Keratinocyte (primary cell): ENCODE measurements at regions not wholly inside any gene's neighbourhood (a gene's known extent, or its start where the extent isn't known, plus 50 kb on each side); places are given as distances from the start of the nearest gene placed in this dataset.

Experiments used
- DNase-seq: peaks from one replicate; pipeline ENCODE4 v3.0.0-alpha.2; 2011; ENCODE audit warnings: low read depth, missing footprints, low spot score
- FAIRE-seq: peaks from 2 replicates; lab custom pipeline; 2011; peaks lifted over from hg19 to GRCh38; lab: Jason Lieb, UNC
- H2AFZ ChIP-seq: 2 replicates; pipeline ENCODE4 v1.6.0; 2012; ENCODE audit warnings: low read length, control low read depth, inconsistent platforms; ENCODE audit not compliant: control insufficient read depth
- H3K27ac ChIP-seq: 2 replicates; pipeline ENCODE4 v1.5.1; 2011; ENCODE audit warnings: low read length; ENCODE audit not compliant: control insufficient read depth, insufficient read depth
- H3K27me3 ChIP-seq: 3 replicates; pipeline ENCODE4 v1.6.0; 2011; ENCODE audit warnings: low read length; ENCODE audit not compliant: control insufficient read depth, insufficient read depth; ENCODE audit errors: extremely low read depth
- H3K36me3 ChIP-seq, 2 experiments: 2 replicates in 1 of 2; 3 replicates in 1 of 2; pipeline ENCODE4 v1.5.1; 2011; ENCODE audit warnings: low read length in 2 of 2, mild to moderate bottlenecking in 1 of 2; ENCODE audit not compliant: control insufficient read depth in 2 of 2, insufficient read depth in 2 of 2; ENCODE audit errors: extremely low read depth in 1 of 2
- H3K4me1 ChIP-seq: 3 replicates; pipeline ENCODE4 v1.5.1; 2011; ENCODE audit warnings: low read length; ENCODE audit not compliant: control insufficient read depth, insufficient read depth; ENCODE audit errors: extremely low read depth
- H3K4me2 ChIP-seq: 3 replicates; pipeline ENCODE4 v1.6.0; 2011; ENCODE audit warnings: low read depth, low read length; ENCODE audit not compliant: control insufficient read depth, insufficient read depth; ENCODE audit errors: extremely low read depth
- H3K4me3 ChIP-seq, 3 experiments: fragments of 200-600 bp in 1 of 3; sonication (generic) in 1 of 3; 2 replicates in 2 of 3; 3 replicates in 1 of 3; pipeline ENCODE4 v1.5.1; 2011 to 2016; ENCODE audit warnings: low read length in 3 of 3, mild to moderate bottlenecking in 3 of 3, control low read depth in 2 of 3, inconsistent platforms in 1 of 3, low read depth in 1 of 3, mixed read lengths in 1 of 3, mixed run types in 1 of 3, moderate library complexity in 1 of 3; ENCODE audit not compliant: control insufficient read depth in 2 of 3, insufficient read depth in 2 of 3; ENCODE audit errors: extremely low read depth in 1 of 3
- H3K79me2 ChIP-seq: 2 replicates; pipeline ENCODE4 v1.6.0; 2012; ENCODE audit warnings: low read length; ENCODE audit not compliant: control insufficient read depth, insufficient read depth
- H3K9ac ChIP-seq: 3 replicates; pipeline ENCODE4 v1.6.0; 2011; ENCODE audit warnings: low read length; ENCODE audit not compliant: control insufficient read depth, insufficient read depth; ENCODE audit errors: extremely low read depth
- H3K9me1 ChIP-seq: 3 replicates; pipeline ENCODE4 v1.6.0; 2011; ENCODE audit warnings: low read length; ENCODE audit not compliant: control insufficient read depth, insufficient read depth; ENCODE audit errors: extremely low read depth
- H3K9me3 ChIP-seq: 2 replicates; pipeline ENCODE4 v1.5.1; 2012; ENCODE audit warnings: low read depth, low read length; ENCODE audit not compliant: control insufficient read depth
- H4K20me1 ChIP-seq: 3 replicates; pipeline ENCODE4 v1.6.0; 2011; ENCODE audit warnings: low read length; ENCODE audit not compliant: control insufficient read depth, insufficient read depth; ENCODE audit errors: extremely low read depth
- EZH2 ChIP-seq: IDR thresholded peaks from one replicate; pipeline ENCODE4 v1.6.1; 2012; ENCODE audit warnings: inconsistent platforms, mild to moderate bottlenecking, low read length, moderate library complexity
- dilution Hi-C: fragments of 300-500 bp; cut with MboI; formaldehyde crosslinking; loops from one replicate; pipeline ENCODE4 v1.7.0; 2020; ENCODE audit warnings: low sequenced_read_pairs; ENCODE audit not compliant: extremely low pct_ligation_motif_present
- TF ChIP-seq, protein P1 (sequence below), 3 experiments: IDR thresholded peaks in 1 of 3; conservative IDR thresholded peaks in 1 of 3; optimal IDR thresholded peaks in 1 of 3; 2 replicates in 2 of 3; 3 replicates in 1 of 3; pipeline versions ENCODE3 to v1.5.1; 2011; ENCODE audit warnings: low read length in 3 of 3, mild to moderate bottlenecking in 3 of 3, moderate library complexity in 2 of 3, control low read depth in 1 of 3, inconsistent platforms in 1 of 3; ENCODE audit not compliant: insufficient read depth in 2 of 3; ENCODE audit errors: extremely low read depth in 1 of 3

DNA sequence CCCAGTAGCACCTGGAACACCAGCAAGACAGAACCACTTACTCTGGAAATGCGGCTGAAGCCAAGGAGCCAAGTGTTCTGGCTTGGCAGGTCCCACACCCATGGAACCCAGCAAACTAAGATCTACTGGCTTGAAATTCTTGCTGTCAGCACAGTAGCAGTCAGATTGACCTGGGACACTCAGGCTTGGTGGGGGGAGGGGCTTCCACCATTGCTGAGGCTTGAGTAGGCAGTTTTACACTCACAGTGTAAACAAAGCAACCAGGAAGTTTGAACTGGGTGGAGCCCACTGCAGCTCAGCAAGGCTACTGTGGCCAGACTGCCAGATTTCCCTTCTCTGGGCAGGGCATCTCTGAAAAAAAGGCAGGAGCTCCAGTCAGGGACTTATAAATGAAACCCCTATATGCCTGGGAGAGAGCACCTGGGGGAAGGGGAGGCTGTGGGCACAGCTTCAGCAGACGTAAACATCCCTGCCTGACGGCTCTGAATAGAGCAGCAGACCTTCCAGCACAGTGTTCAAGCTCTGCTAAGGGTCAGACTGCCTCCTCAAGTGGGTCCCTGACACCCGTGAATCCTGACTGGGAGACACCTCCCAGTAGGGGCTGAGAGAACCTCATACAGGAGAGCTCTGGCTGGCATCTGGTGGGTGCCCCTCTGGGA is 121.2 kb downstream of the MTERF1 start:
- Histone ChIP-seq H4K20me1 (no peaks in the 10 kb centered on the region), H3K27ac (no peak overlapping the region), H3K79me2 (no peaks in the 10 kb centered on the region), H3K9me1 (no peaks in the 10 kb centered on the region), H3K36me3 (no peaks in the 10 kb centered on the region), H3K9ac (no peak overlapping the region), H2AFZ (peak overlapping the region; percentile 71), H3K4me3 (no peak overlapping the region), H3K9me3 (no peaks in the 10 kb centered on the region), H3K4me2 (no peak overlapping the region), H3K27me3 (no peaks in the 10 kb centered on the region), H3K4me1 (no peaks in the 10 kb centered on the region)
- TF ChIP-seq EZH2, result no peak
- TF ChIP-seq, protein P1, sequence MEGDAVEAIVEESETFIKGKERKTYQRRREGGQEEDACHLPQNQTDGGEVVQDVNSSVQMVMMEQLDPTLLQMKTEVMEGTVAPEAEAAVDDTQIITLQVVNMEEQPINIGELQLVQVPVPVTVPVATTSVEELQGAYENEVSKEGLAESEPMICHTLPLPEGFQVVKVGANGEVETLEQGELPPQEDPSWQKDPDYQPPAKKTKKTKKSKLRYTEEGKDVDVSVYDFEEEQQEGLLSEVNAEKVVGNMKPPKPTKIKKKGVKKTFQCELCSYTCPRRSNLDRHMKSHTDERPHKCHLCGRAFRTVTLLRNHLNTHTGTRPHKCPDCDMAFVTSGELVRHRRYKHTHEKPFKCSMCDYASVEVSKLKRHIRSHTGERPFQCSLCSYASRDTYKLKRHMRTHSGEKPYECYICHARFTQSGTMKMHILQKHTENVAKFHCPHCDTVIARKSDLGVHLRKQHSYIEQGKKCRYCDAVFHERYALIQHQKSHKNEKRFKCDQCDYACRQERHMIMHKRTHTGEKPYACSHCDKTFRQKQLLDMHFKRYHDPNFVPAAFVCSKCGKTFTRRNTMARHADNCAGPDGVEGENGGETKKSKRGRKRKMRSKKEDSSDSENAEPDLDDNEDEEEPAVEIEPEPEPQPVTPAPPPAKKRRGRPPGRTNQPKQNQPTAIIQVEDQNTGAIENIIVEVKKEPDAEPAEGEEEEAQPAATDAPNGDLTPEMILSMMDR (optimal IDR thresholded peaks at IDR 0.05 in 1 of 3, IDR thresholded peaks at IDR 0.05 in 1 of 3, conservative IDR thresholded peaks at IDR 0.05 in 1 of 3; ENCODE audit: extremely low read depth in 1 of 3, insufficient read depth in 2 of 3, low read length in 3 of 3), result no peak
- dilution Hi-C loops, result no loop called here
- DNase-seq, result no peak
- FAIRE-seq, result no peak

DNA sequence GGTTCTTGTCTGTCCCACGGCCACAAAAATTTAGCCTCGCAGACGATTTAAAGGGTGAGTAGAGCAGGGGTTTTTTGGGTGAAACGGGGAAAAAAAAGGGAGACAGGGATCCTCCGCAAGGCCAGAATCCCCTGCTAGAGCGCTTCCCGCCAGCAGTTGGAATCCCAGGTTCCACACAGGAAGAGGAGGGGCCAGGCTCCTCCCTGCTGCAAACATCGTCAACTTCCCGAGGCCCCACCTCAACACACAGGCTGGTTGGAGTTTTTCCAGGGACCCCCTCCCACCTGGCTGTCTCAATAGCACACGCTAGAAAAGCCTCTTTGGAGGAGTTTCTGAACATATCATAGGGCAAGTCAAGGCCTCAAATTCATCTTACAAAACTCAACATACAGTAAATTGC is 112.7 kb downstream of the MTERF1 start:
- FAIRE-seq, result no peak
- H3K9me1 ChIP-seq, result no peaks in the 10 kb centered on the region

More for the DNA sequence above, 112.7 kb downstream of the MTERF1 start:
- H2AFZ ChIP-seq, result no peak overlapping the region
- no peaks in the 10 kb centered on the region for H3K9me3 ChIP-seq
- H3K4me1 ChIP-seq, result peaks cover 19% of the 10 kb centered on the region
- dilution Hi-C loops, result no loop called here
- H4K20me1 ChIP-seq, result no peaks in the 10 kb centered on the region
- no peaks in the 10 kb centered on the region for H3K36me3 ChIP-seq
- no peaks in the 10 kb centered on the region for H3K79me2 ChIP-seq
- no peak for TF ChIP-seq EZH2
- TF ChIP-seq, protein P1 (optimal IDR thresholded peaks at IDR 0.05 in 1 of 3, IDR thresholded peaks at IDR 0.05 in 1 of 3, conservative IDR thresholded peaks at IDR 0.05 in 1 of 3; ENCODE audit: extremely low read depth in 1 of 3, insufficient read depth in 2 of 3, low read length in 3 of 3), result no peak
- H3K27me3 ChIP-seq, result no peaks in the 10 kb centered on the region
- H3K27ac ChIP-seq, result no peak overlapping the region
- no peak for DNase-seq
- H3K4me3 ChIP-seq, result no peak overlapping the region
- H3K9ac ChIP-seq, result no peak overlapping the region
- H3K4me2 ChIP-seq, result no peak overlapping the region
